GM19395 (cell line): ENCODE measurements at regions not wholly inside any gene's neighbourhood (a gene's known extent, or its start where the extent isn't known, plus 50 kb on each side); places are given as distances from the start of the nearest gene placed in this dataset.
A peak's percentile ranks its signal among the peaks of the same experiment; 100 is the strongest.

Experiments used
- ATAC-seq: cut with Tn5 transposase; IDR thresholded peaks from one replicate; pipeline ENCODE4 v1.9.1; 2021; ENCODE audit warnings: mild to moderate bottlenecking, moderate library complexity; ENCODE audit not compliant: unreplicated experiment

DNA sequence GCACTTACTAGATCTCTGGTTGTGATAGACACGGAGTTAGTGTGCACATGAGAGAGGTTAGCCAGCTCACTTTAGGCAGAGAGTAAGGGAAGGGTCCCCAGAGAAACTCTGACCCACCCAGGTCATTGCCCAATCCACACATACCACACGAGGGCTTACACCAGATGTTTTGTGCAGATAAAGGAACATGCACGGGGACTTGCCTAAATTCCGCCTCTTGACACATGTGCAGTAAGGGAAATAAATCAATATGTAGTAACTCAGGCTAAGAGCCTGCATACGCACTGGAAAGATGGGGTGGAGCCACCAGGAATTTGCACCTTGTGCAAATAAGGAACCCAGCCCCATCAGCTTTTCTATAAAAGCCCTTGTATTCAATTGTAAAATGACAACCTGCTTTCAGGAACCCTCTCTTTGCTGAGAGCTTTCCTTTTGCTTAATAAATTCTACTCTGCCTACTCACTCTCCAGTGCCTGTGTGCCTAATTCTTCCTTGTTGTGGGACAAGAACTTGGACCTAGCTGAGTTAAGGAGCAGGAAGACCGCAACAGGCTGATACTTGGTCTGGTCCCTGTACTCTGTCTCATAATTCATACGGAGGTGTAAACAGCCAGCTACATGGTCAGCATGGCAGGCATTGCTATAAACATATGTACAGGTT lies 120.2 kb downstream of the EMP1 start:
- no peak for ATAC-seq

DNA sequence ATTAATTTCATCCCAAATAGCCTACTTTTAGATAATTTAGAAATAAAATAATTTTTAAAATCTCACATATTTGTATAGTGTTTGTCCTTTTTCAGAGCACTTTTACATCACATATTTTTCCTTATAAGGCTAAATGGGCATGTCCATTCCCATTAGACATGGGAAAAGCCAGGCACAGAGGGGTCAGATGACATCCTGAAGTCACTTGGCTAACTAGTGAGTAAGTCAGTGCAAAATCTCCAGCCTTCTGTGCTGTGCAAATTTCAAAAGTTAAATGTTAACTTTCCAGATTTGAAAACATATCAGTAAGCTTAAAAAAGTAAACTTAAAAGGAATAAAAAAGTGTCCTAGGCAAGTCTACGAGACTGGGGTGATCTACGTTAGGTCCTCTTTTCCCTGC lies 117.4 kb downstream of the EMP1 start:
- no peak for ATAC-seq

DNA sequence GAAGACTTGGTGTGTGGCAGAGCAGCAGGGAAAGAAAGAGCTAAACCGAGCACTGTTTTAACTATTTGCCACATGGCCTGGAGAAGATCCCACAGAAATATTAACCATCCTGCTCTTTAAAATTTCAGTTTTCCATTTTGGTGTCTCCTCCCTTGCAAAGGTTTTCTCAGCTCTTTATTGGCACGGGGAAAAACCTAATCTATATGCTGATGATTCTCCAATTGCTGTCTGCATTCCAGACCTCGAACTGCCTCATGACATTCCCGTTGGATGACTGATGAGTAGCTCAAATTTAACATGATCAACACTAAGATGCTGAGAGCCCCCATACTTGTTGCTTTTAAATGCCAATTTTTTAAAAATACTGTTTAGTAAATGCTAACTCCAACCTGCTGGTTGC lies 115.0 kb downstream of the EMP1 start:
- no peak for ATAC-seq

DNA sequence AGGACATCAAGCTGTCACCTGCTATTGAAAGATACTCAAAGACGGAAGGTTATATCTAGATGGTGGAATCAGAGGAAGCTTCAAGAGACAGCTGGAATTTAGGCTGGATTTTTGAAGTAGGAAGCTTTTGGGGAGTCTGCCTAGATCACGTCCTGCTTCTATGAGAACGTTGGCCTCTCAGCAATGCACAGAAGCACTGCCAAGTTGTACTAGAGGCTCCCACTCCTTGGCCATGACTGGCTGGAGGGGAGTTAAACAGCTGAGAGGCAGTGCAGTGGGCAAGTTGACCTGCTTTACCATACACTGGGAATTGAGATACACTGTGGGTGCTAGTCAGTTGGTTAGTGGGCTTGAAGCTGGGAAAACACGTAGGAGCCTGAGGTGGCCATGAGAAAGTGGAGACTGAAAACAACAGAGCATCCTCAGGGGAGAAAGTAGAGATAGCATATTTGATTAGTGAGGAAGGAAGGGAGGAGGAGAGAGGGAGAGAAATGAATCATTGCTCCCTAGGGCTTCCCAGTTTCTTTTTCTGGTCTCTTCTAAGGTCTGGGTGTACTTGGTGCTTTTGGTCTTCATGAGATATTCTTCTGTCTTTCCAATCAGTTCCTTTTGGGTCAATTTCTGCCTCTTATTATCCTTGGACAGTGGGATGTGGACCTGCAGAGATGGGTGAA lies 110.8 kb downstream of the EMP1 start:
- no peak for ATAC-seq

DNA sequence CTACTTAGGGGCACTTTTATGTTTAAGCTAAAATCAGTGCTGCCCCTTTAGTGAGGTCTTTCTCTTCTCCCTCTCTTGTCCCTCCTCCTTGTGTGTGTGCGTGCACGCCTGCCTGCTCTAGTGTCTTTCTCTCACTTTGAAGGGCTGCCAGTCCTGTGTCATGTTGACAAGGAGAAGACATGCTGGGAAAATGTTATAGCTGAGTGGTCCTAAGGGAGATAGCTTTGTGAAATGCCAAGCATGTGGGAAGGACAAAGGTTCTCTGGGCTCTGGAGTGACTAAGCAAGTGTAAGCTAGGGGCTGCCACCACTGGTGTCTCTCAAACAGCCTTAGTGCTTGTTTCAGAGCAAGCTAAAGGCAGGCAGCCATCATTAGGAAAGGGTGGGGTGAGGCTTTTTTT lies 108.4 kb downstream of the EMP1 start:
- ATAC-seq, result no peak

DNA sequence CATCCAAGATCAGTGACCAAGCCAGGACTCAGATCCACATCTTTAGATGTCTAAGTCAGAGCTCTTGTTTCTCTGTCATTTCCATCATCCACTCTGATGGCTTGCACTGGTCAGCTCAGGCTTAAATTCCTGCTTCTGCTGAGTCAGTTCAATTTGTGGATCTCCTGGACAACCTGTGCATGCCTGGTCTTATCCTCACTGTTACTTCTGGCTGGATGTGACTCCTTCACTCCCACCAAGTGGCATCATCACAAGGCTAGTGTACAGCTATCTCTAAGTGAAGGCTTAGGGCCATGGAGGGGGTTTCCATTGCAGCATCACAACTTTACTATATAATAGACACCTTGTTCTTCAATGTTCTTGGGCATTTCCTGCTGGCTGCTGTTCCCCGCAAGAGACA lies 102.9 kb downstream of the EMP1 start:
- ATAC-seq, result no peak

DNA sequence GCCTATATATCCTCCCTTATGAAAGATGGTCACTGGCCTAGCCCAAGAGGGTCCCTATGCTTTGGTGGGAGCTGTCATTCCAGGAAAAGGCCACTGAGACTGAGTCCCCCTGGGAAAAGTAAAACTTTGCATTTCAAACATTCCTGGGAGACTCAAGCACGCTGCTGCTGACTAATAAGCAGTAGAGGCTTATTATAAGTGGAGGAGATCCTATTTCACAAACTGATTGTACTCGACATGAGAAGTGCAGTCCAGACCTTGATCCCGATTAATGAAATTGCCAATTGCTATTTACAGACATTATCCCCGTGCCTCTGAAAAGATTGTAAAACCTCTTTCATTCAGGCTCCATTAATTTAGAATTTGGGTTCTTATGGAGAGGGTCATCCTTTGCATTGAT lies 96.6 kb downstream of the EMP1 start:
- no peak for ATAC-seq

DNA sequence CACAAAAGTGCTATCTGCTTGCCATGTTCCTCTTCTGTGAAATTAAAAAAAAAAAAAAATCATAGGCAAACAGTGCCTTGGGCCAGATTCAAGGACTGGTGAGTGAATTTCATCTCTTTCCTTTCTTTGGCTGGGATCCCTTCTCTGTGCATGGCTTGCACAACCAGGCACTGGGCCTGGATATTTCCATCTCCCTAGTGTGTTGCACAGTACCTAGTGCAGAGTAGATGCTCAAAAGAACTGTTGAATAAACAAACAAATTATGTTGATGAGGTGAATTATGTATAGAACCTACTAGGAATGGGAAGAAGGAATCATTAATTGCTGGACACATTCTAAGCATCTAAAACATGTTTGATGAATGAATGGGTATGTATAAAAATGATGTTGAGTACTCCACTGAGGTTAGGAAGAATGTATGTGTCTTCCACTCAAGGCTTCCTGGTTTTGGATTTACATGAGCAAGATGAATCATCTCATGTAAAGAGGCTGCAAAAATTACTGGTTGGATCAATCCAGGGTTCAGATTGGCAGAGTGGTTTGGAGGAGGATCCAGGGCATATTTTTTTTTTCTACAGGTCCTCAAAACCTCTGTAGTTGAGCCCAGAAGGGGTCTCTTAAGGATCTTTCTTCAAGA lies 93.2 kb downstream of the EMP1 start:
- ATAC-seq, result no peak

DNA sequence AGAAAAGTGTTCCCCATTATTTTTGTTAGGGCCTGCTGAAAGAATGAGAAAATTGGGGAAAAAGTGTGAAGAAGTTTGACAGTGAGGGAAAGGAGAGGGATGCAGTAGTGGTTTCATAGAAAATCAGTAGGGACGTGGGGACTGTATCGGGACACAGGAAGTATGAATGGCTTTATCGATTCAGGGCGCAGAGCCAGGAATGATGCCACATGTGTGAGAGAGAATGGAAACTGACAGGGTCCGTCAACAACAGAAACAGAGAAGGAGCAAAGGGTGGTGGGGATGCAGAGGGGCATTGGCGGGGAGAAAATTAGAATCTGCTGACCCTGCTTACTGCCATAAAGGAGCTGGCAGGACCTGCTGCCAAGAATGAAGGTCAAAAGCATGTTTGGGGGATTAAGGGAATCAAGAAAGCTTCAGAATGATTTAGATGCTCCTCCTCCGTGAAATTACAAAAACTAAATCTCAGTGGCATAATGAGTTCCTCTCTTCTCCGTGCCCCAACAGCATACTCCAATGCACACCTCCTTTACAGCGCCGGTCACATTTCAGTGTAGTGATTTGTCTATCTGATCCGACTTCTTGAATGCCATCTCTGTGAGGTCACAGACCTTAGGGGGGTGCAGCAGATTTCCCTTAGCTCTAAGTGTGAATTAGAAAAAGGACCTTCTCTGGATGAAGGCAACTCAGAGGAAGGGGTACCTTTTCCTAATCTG lies 92.6 kb downstream of the EMP1 start:
- ATAC-seq, result no peak

DNA sequence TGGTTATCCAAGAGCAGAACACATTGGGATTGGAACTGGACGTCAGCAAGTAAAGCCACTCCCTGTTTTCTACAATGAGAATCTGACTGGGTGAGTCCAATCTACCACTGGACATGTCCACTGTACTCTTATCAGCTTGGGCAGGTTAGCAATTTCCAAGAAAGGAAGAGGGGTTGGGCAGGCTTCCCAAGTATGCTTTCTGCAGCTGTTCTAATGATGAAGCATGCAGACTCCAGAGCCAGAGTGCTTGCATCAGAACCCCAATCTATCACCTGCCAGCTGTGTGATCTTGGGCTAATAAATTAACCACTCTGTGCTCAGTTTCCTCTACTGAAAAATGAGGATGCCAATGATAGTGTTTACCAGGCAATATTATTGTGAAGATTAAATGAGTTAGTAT lies 92.0 kb downstream of the EMP1 start:
- ATAC-seq, result no peak

DNA sequence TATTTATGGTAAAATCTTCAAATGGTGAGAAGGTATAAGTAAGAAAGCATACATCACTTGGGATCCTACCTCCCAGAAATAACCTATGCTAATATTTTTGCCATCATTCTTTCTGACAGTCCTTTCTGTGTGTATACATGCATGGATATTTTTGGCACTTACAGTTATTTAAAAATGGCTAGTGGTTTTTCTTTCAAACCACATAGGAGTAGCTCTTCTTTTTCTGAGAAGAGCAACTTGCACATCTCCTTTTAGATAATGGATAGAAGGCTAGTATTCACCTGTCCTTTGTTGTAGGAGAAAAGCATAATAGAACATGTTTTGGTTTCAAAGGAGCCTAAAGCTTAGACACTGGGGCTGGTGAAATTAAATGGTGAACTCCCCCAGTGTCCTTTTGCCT lies 87.3 kb downstream of the EMP1 start:
- ATAC-seq, result no peak

DNA sequence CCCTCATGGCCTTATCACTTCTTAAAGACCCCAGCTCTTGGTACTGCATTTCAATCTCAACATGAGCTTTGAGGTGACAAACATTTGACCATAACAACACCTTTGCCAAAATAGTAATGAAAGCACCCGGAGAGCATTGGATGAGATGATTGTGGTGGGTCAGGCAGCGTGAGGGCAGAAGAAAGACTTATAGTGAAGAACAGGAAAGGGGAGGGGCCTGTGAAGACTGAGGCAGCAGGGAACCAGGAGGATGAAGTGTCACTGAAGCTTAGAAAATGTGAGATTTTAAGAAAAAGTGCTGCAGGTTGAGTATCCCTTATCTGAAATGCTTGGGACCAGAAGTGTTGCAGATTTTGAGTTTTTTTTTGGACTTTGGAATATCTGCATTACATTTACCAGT lies 86.3 kb downstream of the EMP1 start:
- no peak for ATAC-seq

DNA sequence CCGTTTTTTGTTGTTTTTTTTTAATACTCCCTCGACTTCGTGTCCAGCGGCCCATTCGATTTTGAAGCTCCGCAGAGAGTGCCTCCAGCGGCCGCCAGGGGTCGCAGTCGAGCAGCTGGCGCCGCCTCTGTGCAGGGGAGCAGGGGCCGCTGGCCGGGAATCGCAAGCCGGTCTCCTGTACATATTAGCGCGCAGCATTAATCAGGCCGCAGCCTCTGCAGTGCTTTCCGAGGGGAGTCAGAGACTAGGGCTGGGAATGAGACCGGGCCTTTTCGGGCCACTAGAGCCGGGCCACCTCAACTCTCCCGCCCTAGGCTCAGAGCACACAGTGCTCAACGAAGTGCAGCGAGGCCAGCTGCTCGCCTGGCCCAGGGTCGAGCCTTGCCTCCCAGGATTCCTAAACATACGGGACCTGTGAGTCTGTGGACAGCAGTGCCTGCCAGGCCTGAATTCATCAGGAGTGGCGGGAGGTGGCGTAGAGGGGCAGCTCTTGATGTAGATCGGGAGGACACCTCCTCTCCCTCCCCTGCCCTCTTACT lies 81.8 kb downstream of the EMP1 start:
- peak; percentile 88 for ATAC-seq

DNA sequence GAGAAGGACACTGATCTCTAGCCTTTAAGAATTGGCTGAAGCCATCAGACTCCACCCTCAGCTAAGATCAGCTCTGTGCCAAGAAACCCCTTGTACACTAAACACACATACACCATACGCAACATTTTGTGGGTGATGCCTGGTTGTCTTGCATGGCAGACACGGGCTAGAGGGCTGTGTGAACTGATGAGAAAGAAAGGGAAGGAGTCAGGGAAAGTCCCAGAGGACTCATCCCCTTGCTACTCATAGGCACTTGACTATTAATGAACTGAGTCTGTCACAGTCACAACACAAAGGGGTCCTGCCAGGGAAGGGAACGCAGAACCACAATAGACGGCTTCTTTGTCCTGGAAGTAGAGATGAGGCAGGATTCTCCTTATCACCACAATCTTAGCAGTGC lies 80.8 kb downstream of the EMP1 start:
- no peak for ATAC-seq

DNA sequence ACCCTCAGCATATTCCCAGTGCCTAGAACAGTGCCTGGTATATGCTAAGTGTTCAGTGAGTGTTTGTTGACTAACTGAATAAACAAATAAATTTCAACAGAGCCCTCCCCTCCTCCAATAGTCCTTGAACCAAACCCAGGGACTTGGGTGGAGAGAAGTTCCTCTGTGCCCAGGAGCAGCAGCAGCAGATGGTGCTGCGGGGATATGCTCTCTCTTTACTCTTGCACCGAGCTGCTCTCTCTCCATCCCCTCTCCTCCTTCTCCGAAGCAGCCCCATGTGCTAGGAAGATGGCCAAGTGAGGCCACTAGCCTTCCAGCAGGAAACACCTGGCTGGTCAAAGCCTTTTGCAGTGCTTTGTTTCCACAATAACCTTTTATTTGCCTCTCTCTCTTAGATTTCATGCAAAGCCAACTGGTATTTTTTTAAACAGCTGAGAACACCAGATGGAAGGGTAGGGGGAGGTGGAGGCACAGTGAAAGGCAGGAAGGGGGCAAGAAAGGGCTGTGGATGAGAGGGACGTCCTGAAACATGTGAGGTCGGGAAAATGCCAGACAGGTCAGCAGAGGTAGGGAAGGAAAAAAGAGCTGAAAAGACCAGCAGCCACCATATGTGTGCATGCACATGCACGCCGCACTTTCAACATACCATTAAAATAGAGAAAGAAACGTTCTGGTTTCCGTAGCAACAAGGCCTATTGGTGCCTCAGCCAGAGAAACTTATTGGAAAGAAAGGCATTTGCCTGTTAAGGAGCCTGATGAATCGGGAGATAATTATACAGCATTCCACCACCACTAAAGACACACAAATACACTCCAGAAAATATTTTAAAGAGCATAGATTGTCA lies 78.9 kb downstream of the EMP1 start:
- no peak for ATAC-seq

DNA sequence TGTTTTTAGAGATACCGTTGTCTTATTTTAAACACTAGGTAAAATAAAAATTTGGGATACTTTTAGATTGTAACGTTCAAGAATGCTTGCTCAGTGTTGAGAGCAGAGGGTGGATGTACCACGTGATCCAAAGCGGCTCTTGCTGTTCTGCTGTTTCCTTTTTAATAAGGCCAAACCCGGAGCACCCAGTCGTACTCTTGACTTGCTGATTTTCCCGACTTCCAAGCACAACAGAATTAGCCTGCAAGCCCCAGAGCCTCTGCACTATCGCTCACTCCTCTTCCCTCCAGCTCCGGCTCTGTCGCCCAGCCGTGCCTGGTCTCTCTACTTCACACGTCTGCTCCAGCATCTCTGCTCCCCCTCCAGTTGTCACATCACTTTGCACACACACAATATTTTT lies 77.3 kb downstream of the EMP1 start:
- ATAC-seq, result no peak

DNA sequence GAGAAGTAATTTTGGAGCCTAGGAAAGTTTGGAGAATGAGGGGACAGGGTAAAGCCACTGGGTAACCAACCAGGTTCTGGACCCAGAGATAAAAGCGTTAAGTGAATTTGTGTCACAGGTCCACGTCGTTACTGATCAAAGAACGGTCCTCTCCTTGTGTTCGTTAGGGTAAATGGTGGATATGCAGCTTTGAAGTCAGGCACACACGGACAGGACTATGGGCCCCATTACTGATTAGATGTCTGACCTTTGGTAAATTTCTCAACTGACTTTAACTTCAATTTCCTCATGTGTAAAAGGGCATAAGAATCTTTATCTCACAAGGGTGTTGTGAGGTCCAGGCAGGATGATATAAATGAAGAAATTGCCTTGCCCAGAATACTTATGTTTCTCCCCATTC lies 76.6 kb downstream of the EMP1 start:
- ATAC-seq, result no peak

DNA sequence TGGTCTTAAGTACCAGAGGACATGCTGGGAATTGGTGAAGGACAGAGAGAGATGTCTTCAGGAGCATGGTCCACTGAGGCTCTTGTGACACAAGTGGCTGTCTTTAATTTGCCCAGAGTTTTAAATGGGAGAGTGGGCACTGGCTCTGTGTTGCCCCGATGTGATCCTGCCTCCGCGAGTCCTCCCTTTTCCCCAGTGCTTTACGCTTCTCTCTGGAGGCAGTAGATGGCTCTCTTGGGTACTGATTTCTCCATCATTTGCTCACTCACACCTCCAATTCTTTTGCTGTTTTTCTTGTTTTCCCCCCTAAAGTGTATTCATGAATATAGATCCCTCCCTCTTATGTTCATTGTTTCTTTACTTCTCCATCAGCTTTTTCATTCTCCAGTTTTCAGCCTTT lies 74.3 kb downstream of the EMP1 start:
- ATAC-seq, result no peak
